ENCODE measurements at regions not wholly inside any gene's neighbourhood (a gene's known extent, or its start where the extent isn't known, plus 50 kb on each side); places are given as distances from the start of the nearest gene placed in this dataset.

DNA sequence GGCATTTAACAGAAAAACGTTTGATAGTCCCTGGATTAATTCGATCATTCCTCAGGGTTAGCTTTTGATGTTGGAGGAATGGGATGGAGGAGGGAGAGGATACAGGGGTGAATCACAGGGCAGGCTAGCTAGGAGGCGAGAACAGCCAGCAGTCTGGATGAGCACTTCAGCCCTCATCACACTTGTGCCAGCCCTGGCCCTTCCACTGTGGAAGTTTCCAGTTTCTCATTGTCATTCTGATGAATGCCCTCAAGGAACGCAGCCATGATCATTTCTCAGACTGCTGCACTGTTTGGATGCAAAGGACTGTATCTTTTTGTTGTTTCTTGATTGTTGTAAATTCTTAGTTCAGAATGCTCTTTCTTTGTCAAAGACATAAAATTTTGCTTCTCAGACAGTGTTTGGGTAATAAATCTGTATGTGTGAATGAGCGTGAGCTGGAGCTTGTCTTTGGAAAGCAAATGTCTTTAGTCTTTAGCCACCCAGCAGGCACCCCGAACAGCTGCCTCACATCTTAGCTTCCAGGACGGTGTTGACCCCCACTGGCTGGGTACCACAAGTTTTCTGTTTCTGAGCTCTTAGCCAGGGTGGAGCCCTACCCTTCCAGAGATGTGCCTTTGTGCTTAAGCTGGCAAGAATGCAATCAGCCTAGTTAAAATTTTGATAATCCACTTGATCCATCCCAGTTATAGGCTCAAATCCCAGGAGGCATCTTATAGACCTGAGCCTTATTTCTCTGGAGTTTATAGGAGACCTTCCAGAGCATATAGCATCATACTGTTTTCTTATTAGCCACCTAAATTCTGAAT is 121.1 kb downstream of the PDCD6IP start:
- DNase-seq (ENCODE audit: low read depth in 1 of 2, low spot score in 1 of 2) = no peak
- TF ChIP-seq SPI1 (IDR thresholded peaks at IDR 0.05; ENCODE audit: borderline replicate concordance, low read depth) = no peak
- no peak for TF ChIP-seq GABPA (IDR thresholded peaks at IDR 0.05; ENCODE audit: low read depth)
- TF ChIP-seq POLR2AphosphoS5 (IDR thresholded peaks at IDR 0.05; ENCODE audit: low read depth) = no peak
- TF ChIP-seq CTCF (IDR thresholded peaks at IDR 0.05; ENCODE audit: insufficient read depth, low read length) = no peak
- TF ChIP-seq REST (IDR thresholded peaks at IDR 0.05; ENCODE audit: insufficient replicate concordance, low read depth) = no peak
- Histone ChIP-seq H3K27ac (replicated peaks) (no peak overlapping the region), H3K4me3 (replicated peaks; ENCODE audit: insufficient read depth, low read length) (no peak overlapping the region), H3K27me3 (ENCODE audit: insufficient read depth, poor library complexity, severe bottlenecking) (no peaks in the 10 kb centered on the region)

DNA sequence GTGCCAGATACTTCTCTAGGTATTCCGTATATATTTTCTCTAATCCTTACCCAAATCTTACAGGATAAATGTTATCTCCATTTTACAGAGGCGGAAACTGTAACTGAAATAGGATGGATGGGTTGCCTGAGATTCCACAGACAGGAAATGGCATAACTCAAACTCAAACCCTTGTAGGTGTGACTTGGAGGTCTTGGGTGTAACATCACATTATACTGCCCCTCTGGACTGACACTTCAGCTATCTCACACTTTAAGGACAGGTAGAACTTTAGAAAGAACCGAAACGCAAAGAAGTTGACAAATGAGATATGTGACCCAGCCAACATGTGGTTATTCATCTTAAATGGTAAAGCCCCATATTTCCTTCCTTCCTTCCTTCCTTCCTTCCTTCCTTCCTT is 122.1 kb downstream of the PDCD6IP start:
- no peaks in the 10 kb centered on the region for H3K27me3 ChIP-seq (ENCODE audit: insufficient read depth, poor library complexity, severe bottlenecking)
- H3K27ac ChIP-seq (replicated peaks) = no peak overlapping the region
- TF ChIP-seq CTCF (IDR thresholded peaks at IDR 0.05; ENCODE audit: insufficient read depth, low read length) = no peak
- no peak for TF ChIP-seq SPI1 (IDR thresholded peaks at IDR 0.05; ENCODE audit: borderline replicate concordance, low read depth)
- TF ChIP-seq GABPA (IDR thresholded peaks at IDR 0.05; ENCODE audit: low read depth) = no peak
- TF ChIP-seq POLR2AphosphoS5 (IDR thresholded peaks at IDR 0.05; ENCODE audit: low read depth) = no peak
- no peak for TF ChIP-seq REST (IDR thresholded peaks at IDR 0.05; ENCODE audit: insufficient replicate concordance, low read depth)
- H3K4me3 ChIP-seq (replicated peaks; ENCODE audit: insufficient read depth, low read length) = no peak overlapping the region
- no peak for DNase-seq (ENCODE audit: low read depth in 1 of 2, low spot score in 1 of 2)

DNA sequence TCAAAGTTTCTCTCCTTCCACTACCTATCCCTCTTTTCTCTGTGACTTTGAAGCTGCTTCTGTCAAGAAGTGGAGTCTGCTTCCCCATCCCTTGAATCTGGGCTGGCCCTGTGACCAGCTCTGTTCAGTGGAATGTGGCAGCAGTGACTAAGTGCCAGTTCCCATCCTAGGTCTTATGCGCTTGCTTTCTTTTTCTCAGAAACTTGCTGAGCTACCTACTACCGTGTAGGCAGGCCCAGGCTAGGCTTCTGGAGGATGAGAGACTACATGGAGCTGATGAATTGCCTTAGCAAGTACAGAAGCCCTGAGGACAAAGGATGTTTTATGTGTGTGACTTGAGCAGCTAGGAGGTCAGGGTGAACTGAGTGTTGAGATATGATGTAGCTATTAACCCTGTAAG is 123.2 kb downstream of the PDCD6IP start:
- Histone ChIP-seq H3K4me3 (replicated peaks; ENCODE audit: insufficient read depth, low read length) (no peak overlapping the region), H3K27me3 (ENCODE audit: insufficient read depth, poor library complexity, severe bottlenecking) (no peaks in the 10 kb centered on the region), H3K27ac (replicated peaks) (no peak overlapping the region)
- TF ChIP-seq GABPA (IDR thresholded peaks at IDR 0.05; ENCODE audit: low read depth) (no peak), REST (IDR thresholded peaks at IDR 0.05; ENCODE audit: insufficient replicate concordance, low read depth) (no peak), SPI1 (IDR thresholded peaks at IDR 0.05; ENCODE audit: borderline replicate concordance, low read depth) (no peak), POLR2AphosphoS5 (IDR thresholded peaks at IDR 0.05; ENCODE audit: low read depth) (no peak)
- DNase-seq (ENCODE audit: low read depth in 1 of 2, low spot score in 1 of 2) = no peak

All from HL-60 (cell line).